Hematopoietic multipotent progenitor cell treated with erythropoietin and hydrocortisone succinate and interleukin-3 and kit ligand, for 4 days (in vitro differentiated cells): ENCODE measurements at regions not wholly inside any gene's neighbourhood (a gene's known extent, or its start where the extent isn't known, plus 50 kb on each side); places are given as distances from the start of the nearest gene placed in this dataset.

ENCODE experiments used
- DNase-seq: peaks from one replicate; pipeline ENCODE4 v3.0.0-alpha.2; 2015

GRCh38 chr7:13336227-13336626, 648.8 kb downstream of the ARL4A start:
- no peak for DNase-seq

- no peak for DNase-seq
These were observed 636.8 kb downstream of the ETV1 start for GRCh38 chr7:13352677-13353076.

GRCh38 chr7:13359656-13360055, 629.8 kb downstream of the ETV1 start:
- DNase-seq: no peak

GRCh38 chr7:13386741-13387140, 602.7 kb downstream of the ETV1 start:
- no peak for DNase-seq

- no peak for DNase-seq
These were observed 581.6 kb downstream of the ETV1 start for GRCh38 chr7:13407911-13408310.

- DNase-seq: no peak
These were observed 578.3 kb downstream of the ETV1 start for GRCh38 chr7:13411151-13411550.

- DNase-seq: no peak
These were observed 577.8 kb downstream of the ETV1 start for GRCh38 chr7:13411636-13412035.

- no peak for DNase-seq
These were observed 575.3 kb downstream of the ETV1 start for GRCh38 chr7:13414181-13414580.

- DNase-seq: no peak
These were observed 574.8 kb downstream of the ETV1 start for GRCh38 chr7:13414661-13415107.

GRCh38 chr7:13416071-13416470, 573.4 kb downstream of the ETV1 start:
- DNase-seq: no peak

- DNase-seq: no peak
These were observed 572.9 kb downstream of the ETV1 start for GRCh38 chr7:13416544-13416943.

- no peak for DNase-seq
These were observed 568.7 kb downstream of the ETV1 start for GRCh38 chr7:13420726-13421125.

GRCh38 chr7:13421776-13422175, 567.7 kb downstream of the ETV1 start:
- no peak for DNase-seq

- no peak for DNase-seq
These were observed 555.5 kb downstream of the ETV1 start for GRCh38 chr7:13433946-13434345.

GRCh38 chr7:13442226-13442625, 547.2 kb downstream of the ETV1 start:
- DNase-seq: no peak

- no peak for DNase-seq
These were observed 541.8 kb downstream of the ETV1 start for GRCh38 chr7:13447637-13448036.

- DNase-seq: peak; percentile 1
These were observed 541.2 kb downstream of the ETV1 start for GRCh38 chr7:13448243-13448642.

- DNase-seq: no peak
These were observed 540.0 kb downstream of the ETV1 start for GRCh38 chr7:13449460-13449859.

- no peak for DNase-seq
These were observed 534.4 kb downstream of the ETV1 start for GRCh38 chr7:13454916-13455592.

- no peak for DNase-seq
These were observed 531.7 kb downstream of the ETV1 start for GRCh38 chr7:13457790-13458189.

- DNase-seq: no peak
These were observed 522.5 kb downstream of the ETV1 start for GRCh38 chr7:13466874-13467547.

- DNase-seq: no peak
These were observed 512.5 kb downstream of the ETV1 start for GRCh38 chr7:13476881-13477444.

GRCh38 chr7:13489386-13489785, 500.1 kb downstream of the ETV1 start:
- DNase-seq: no peak

- DNase-seq: peak; percentile 30
These were observed 492.5 kb downstream of the ETV1 start for GRCh38 chr7:13496976-13497375.
